B cell (primary cell): ENCODE measurements at regions not wholly inside any gene's neighbourhood (a gene's known extent, or its start where the extent isn't known, plus 50 kb on each side); places are given as distances from the start of the nearest gene placed in this dataset.

Experiments used
- ATAC-seq: fragments of 200-7000 bp; cut with Tn5 transposase; one replicate; pipeline ENCODE4 v1.10.0; 2021; ENCODE audit warnings: low read depth, mild to moderate bottlenecking, moderate number of reproducible peaks, moderate library complexity
- CTCF ChIA-PET: fragments of 350-600 bp; sonication (Branson Sonifier 250); formaldehyde crosslinking; loops from one replicate; lab custom pipeline; 2021; ENCODE audit warnings: antibody characterized with exemption, inconsistent platforms; lab: Charles Lee
- POLR2A ChIA-PET: fragments of 350-600 bp; sonication (Branson Sonifier 250); formaldehyde crosslinking; loops from one replicate; lab custom pipeline; 2021; ENCODE audit warnings: antibody characterized with exemption; lab: Charles Lee
- DNase-seq: peaks from one replicate; pipeline ENCODE4 v3.0.0; 2013
- H2AFZ ChIP-seq: 2 replicates; pipeline ENCODE4 v1.6.1; 2012; ENCODE audit warnings: mild to moderate bottlenecking, low read depth, low read length; ENCODE audit not compliant: insufficient read depth, poor library complexity, severe bottlenecking
- H3K27ac ChIP-seq, 2 donors: 1 replicate in 1 of 2; 2 replicates in 1 of 2; pipeline ENCODE4 v1.5.1; 2012 to 2013; ENCODE audit warnings: low read length in 2 of 2, mild to moderate bottlenecking in 2 of 2, moderate library complexity in 1 of 2
- H3K27me3 ChIP-seq, 4 experiments: fragments of 200-600 bp in 1 of 4; sonication (generic) in 1 of 4; replicated peaks in 1 of 4; 1 replicate in 2 of 4; 2 replicates in 2 of 4; pipeline versions ENCODE4 v1.6.1 to v1.7.0; 2013 to 2016; ENCODE audit warnings: low read length in 3 of 4, mild to moderate bottlenecking in 2 of 4, mixed read lengths in 1 of 4, moderate library complexity in 1 of 4; ENCODE audit not compliant: insufficient read depth in 4 of 4, control insufficient read depth in 3 of 4; ENCODE audit errors: control extremely low read depth in 1 of 4
- H3K36me3 ChIP-seq, 2 experiments: replicated peaks in 1 of 2; 1 replicate in 1 of 2; 2 replicates in 1 of 2; pipeline versions ENCODE4 v1.6.1 to v1.7.1; 2013; ENCODE audit warnings: low read length in 1 of 2; ENCODE audit not compliant: insufficient read depth in 2 of 2, control insufficient read depth in 1 of 2; ENCODE audit errors: control extremely low read depth in 1 of 2, extremely low read depth in 1 of 2
- H3K4me1 ChIP-seq, 2 donors: fragments of 200-600 bp in 1 of 2; sonication (generic) in 1 of 2; 1 replicate in 1 of 2; 2 replicates in 1 of 2; pipeline versions ENCODE4 v1.5.1 to v1.6.1; 2013 to 2017; ENCODE audit warnings: low read length in 2 of 2; ENCODE audit not compliant: control insufficient read depth in 2 of 2, insufficient read depth in 2 of 2
- H3K4me2 ChIP-seq: replicated peaks from 2 replicates; pipeline ENCODE3; 2012; ENCODE audit warnings: mild to moderate bottlenecking, low read depth, low read length; ENCODE audit not compliant: poor library complexity, severe bottlenecking
- H3K4me3 ChIP-seq, 5 experiments: fragments of 200-600 bp in 1 of 5; sonication (generic) in 1 of 5; 1 replicate in 3 of 5; 2 replicates in 2 of 5; pipeline versions ENCODE4 v1.5.1 to v1.7.0; 2011 to 2016; ENCODE audit warnings: low read length in 4 of 5, mild to moderate bottlenecking in 4 of 5, low read depth in 2 of 5, control low read depth in 1 of 5, moderate library complexity in 1 of 5; ENCODE audit not compliant: insufficient read depth in 1 of 5; ENCODE audit errors: control extremely low read depth in 1 of 5, extremely low read depth in 1 of 5
- H3K79me2 ChIP-seq: fragments of 200-600 bp; sonication (generic); one replicate; pipeline ENCODE4 v1.6.0; 2016; ENCODE audit warnings: low read length; ENCODE audit not compliant: control insufficient read depth, insufficient read depth
- H3K9ac ChIP-seq: fragments of 200-600 bp; sonication (generic); 2 replicates; pipeline ENCODE4 v1.6.1; 2017; ENCODE audit warnings: mild to moderate bottlenecking, low read length, moderate library complexity
- H3K9me3 ChIP-seq, 3 donors: one replicate each; pipeline versions ENCODE4 v1.6.1 to v1.7.1; 2013; ENCODE audit warnings: low read length in 2 of 3; ENCODE audit not compliant: control insufficient read depth in 2 of 3, insufficient read depth in 1 of 3; ENCODE audit errors: control extremely low read depth in 1 of 3
- H4K20me1 ChIP-seq: 2 replicates; pipeline ENCODE4 v1.6.0; 2012; ENCODE audit warnings: mild to moderate bottlenecking, low read length; ENCODE audit not compliant: insufficient read depth, control insufficient read depth, poor library complexity, severe bottlenecking
- H3K27ac Mint-ChIP-seq: one replicate; pipeline ENCODE4 v1.8.0; 2021; ENCODE audit warnings: mixed read lengths
- H3K27me3 Mint-ChIP-seq: one replicate; pipeline ENCODE4 v1.8.0; 2021; ENCODE audit warnings: mixed read lengths
- H3K4me1 Mint-ChIP-seq: one replicate; pipeline ENCODE4 v1.8.0; 2021; ENCODE audit warnings: mixed read lengths
- H3K4me3 Mint-ChIP-seq: one replicate; pipeline ENCODE4 v1.8.0; 2021; ENCODE audit warnings: mixed read lengths
- H3K9me3 Mint-ChIP-seq: one replicate; pipeline ENCODE4 v1.8.0; 2022; ENCODE audit warnings: mixed read lengths; ENCODE audit not compliant: insufficient read depth
- EZH2 ChIP-seq: IDR thresholded peaks from 2 replicates; pipeline ENCODE4 v1.6.1; 2012; ENCODE audit warnings: borderline replicate concordance, low read depth, mild to moderate bottlenecking, moderate library complexity, low read length; ENCODE audit not compliant: insufficient read depth, poor library complexity, severe bottlenecking
- WGBS: methylation state at CpG from one replicate; pipeline ENCODE4 v1.1.5; 2013; ENCODE audit warnings: missing lambda C conversion rate; ENCODE audit not compliant: insufficient coverage; 5-methylcytosine and 5-hydroxymethylcytosine counted together
- intact Hi-C: fragments of 100-400 bp; cut with micrococcal nuclease; formaldehyde crosslinking; loops from one replicate; pipeline ENCODE4 v1.10.0; 2022
- TF ChIP-seq, protein P1 (sequence below): fragments of 200-600 bp; IDR thresholded peaks from one replicate; pipeline ENCODE4 v1.8.0; 2022; ENCODE audit warnings: antibody characterized with exemption, mild to moderate bottlenecking

DNA sequence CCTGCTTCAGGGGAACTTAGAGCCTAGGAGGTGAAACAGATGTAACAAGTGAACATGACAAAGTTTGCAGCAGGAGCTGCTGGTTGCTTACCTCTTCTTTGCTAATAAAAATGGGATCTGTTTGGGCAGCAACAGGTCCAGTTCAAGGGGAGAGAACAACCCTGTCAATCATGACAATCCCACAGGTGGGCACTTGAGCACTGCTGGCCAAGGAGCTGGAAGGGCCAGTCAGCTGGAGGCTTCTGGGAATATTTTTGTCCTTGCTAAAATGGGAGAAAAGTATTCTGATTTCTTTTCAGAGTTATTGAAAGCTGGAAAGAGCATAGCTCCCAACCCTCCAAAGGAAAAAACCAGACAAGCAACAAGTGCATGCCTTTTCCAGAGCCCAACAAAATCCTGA lies 477.7 kb upstream of the SULF2 start:
- TF ChIP-seq, protein P1, sequence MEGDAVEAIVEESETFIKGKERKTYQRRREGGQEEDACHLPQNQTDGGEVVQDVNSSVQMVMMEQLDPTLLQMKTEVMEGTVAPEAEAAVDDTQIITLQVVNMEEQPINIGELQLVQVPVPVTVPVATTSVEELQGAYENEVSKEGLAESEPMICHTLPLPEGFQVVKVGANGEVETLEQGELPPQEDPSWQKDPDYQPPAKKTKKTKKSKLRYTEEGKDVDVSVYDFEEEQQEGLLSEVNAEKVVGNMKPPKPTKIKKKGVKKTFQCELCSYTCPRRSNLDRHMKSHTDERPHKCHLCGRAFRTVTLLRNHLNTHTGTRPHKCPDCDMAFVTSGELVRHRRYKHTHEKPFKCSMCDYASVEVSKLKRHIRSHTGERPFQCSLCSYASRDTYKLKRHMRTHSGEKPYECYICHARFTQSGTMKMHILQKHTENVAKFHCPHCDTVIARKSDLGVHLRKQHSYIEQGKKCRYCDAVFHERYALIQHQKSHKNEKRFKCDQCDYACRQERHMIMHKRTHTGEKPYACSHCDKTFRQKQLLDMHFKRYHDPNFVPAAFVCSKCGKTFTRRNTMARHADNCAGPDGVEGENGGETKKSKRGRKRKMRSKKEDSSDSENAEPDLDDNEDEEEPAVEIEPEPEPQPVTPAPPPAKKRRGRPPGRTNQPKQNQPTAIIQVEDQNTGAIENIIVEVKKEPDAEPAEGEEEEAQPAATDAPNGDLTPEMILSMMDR: no peak
- no peak for TF ChIP-seq EZH2
- no peaks in the 10 kb centered on the region for H3K27me3 ChIP-seq
- H3K9me3 Mint-ChIP-seq: no peaks in the 10 kb centered on the region
- no peak overlapping the region for H3K4me2 ChIP-seq
- ChIA-PET CTCF (no interaction called here), POLR2A (no interaction called here)
- H3K9me3 ChIP-seq: peaks cover 0 to 2% (median 0%) of the 10 kb centered on the region in 3 donors
- no peaks in the 10 kb centered on the region for H3K36me3 ChIP-seq
- H2AFZ ChIP-seq: no peak overlapping the region
- H3K27ac Mint-ChIP-seq: no peak overlapping the region
- H3K4me1 Mint-ChIP-seq: no peaks in the 10 kb centered on the region
- H3K27me3 Mint-ChIP-seq: peaks cover 14% of the 10 kb centered on the region
- no peak for DNase-seq
- no peak overlapping the region for H3K4me3 Mint-ChIP-seq
- no peaks in the 10 kb centered on the region for H3K4me1 ChIP-seq
- no peak overlapping the region for H3K9ac ChIP-seq
- no peak overlapping the region for H3K4me3 ChIP-seq
- no peak for ATAC-seq
- H3K79me2 ChIP-seq: no peaks in the 10 kb centered on the region
- intact Hi-C loops: no loop called here
- no peak overlapping the region for H3K27ac ChIP-seq
- no peaks in the 10 kb centered on the region for H4K20me1 ChIP-seq

DNA sequence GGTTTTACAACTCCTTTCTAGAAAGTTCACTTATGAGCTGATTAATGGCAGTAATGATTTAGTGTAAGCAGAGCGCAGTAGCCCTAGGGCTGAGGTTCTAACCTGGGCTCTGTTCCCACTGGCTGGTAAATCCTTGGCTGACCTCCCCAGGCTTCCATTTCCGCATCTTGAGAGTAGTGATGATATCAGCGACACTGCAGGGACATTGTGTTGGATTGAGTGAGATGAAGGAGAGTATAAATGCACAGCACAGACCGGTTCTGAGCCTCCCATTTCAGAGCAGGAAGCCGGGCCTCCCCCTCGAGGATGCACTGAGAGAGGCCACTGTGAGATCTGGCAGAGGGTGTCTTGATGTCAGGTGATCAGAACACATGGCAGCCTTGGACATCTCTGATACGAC lies 477.2 kb upstream of the SULF2 start:
- Histone ChIP-seq H3K36me3 (no peaks in the 10 kb centered on the region), H3K9ac (no peak overlapping the region), H2AFZ (no peak overlapping the region), H3K27me3 (no peaks in the 10 kb centered on the region), H3K4me2 (no peak overlapping the region), H3K79me2 (no peaks in the 10 kb centered on the region), H4K20me1 (no peaks in the 10 kb centered on the region), H3K9me3 (no peaks in the 10 kb centered on the region), H3K4me1 (no peaks in the 10 kb centered on the region), H3K27ac (no peak overlapping the region), H3K4me3 (no peak overlapping the region)
- DNase-seq (no peak), ATAC-seq (no peak)
- H3K4me1 Mint-ChIP-seq: no peaks in the 10 kb centered on the region
- no peaks in the 10 kb centered on the region for H3K9me3 Mint-ChIP-seq
- TF ChIP-seq, protein P1: no peak
- no peak for TF ChIP-seq EZH2
- H3K27me3 Mint-ChIP-seq: peaks cover 14% of the 10 kb centered on the region
- no peak overlapping the region for H3K4me3 Mint-ChIP-seq
- ChIA-PET POLR2A (no interaction called here), CTCF (no interaction called here)
- 81% methylated on average over 6 of the region's 7 CpGs for WGBS
- H3K27ac Mint-ChIP-seq: no peak overlapping the region
- intact Hi-C loops: no loop called here
